Vagina (tissue), 2 donors: ENCODE measurements at regions not wholly inside any gene's neighbourhood (a gene's known extent, or its start where the extent isn't known, plus 50 kb on each side); places are given as distances from the start of the nearest gene placed in this dataset.

Experiments
- CTCF ChIP-seq, 3 experiments: fragments of 450-650 bp in 2 of 3; fragments of 200-600 bp in 1 of 3; sonication (generic) in 1 of 3; IDR thresholded peaks; one replicate each; pipeline ENCODE4 v1.5.1; 2017 to 2019; ENCODE audit warnings: antibody characterized with exemption in 3 of 3, mild to moderate bottlenecking in 2 of 3, moderate library complexity in 2 of 3
- POLR2A ChIP-seq, 2 donors: fragments of 450-650 bp; IDR thresholded peaks; one replicate each; pipeline ENCODE4 v1.6.1; 2017; ENCODE audit warnings: antibody characterized with exemption in 2 of 2, mild to moderate bottlenecking in 2 of 2, moderate library complexity in 2 of 2

- no peak for TF ChIP-seq CTCF (IDR thresholded peaks at IDR 0.05)
- TF ChIP-seq POLR2A (IDR thresholded peaks at IDR 0.05), result no peak
Observed at GRCh38 chr6:15876406-15876805, 213.6 kb upstream of the DTNBP1 start.
